Body of pancreas (tissue), 4 donors: ENCODE measurements at regions not wholly inside any gene's neighbourhood (a gene's known extent, or its start where the extent isn't known, plus 50 kb on each side); places are given as distances from the start of the nearest gene placed in this dataset.

Experiments
- POLR2A ChIP-seq, 3 donors: fragments of 450-650 bp; IDR thresholded peaks; one replicate each; pipeline ENCODE4 v1.6.1; 2016; ENCODE audit warnings: antibody characterized with exemption in 3 of 3, mild to moderate bottlenecking in 2 of 3
- TF ChIP-seq, protein P1 (sequence below), 7 experiments: fragments of 450-650 bp in 4 of 7; fragments of 200-600 bp in 3 of 7; sonication (generic) in 3 of 7; IDR thresholded peaks; one replicate each; pipeline ENCODE4 v1.5.1; 2016 to 2019; ENCODE audit warnings: antibody characterized with exemption in 7 of 7

DNA sequence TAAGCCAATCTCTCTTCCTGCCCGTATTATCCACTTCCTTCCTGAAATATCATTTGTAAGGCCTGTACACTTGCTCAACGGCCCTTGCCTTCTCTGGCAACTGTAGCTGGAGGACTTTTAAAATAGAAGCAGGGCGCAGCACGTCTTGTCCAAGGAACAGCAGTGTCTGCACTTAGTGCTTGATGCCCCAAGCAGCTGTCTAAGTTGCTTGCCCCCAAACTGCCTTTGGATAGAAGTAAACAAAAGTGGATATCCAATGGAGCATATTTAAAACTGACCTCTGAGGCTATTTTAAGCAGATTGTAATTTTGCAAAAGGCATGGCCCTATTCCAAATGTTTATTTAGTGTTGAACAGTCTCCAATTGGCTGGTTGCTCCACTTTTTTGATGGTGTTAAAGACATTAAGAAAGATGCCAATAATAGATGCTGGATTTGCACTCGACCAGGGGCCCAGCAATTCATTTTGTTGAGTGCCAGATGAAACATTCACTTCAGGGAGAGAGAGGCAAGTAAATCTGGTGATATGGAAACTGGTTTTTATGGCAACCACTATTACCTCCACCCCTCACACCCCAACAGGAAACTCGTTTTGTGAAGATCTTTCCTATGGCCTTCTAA is 526.8 kb upstream of the TBL1XR1 start:
- TF ChIP-seq, protein P1, sequence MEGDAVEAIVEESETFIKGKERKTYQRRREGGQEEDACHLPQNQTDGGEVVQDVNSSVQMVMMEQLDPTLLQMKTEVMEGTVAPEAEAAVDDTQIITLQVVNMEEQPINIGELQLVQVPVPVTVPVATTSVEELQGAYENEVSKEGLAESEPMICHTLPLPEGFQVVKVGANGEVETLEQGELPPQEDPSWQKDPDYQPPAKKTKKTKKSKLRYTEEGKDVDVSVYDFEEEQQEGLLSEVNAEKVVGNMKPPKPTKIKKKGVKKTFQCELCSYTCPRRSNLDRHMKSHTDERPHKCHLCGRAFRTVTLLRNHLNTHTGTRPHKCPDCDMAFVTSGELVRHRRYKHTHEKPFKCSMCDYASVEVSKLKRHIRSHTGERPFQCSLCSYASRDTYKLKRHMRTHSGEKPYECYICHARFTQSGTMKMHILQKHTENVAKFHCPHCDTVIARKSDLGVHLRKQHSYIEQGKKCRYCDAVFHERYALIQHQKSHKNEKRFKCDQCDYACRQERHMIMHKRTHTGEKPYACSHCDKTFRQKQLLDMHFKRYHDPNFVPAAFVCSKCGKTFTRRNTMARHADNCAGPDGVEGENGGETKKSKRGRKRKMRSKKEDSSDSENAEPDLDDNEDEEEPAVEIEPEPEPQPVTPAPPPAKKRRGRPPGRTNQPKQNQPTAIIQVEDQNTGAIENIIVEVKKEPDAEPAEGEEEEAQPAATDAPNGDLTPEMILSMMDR (IDR thresholded peaks at IDR 0.05) = no peak
- TF ChIP-seq POLR2A (IDR thresholded peaks at IDR 0.05) = no peak
